Left colon (tissue), 2 donors: ENCODE measurements at regions not wholly inside any gene's neighbourhood (a gene's known extent, or its start where the extent isn't known, plus 50 kb on each side); places are given as distances from the start of the nearest gene placed in this dataset.
A peak's percentile ranks its signal among the peaks of the same experiment; 100 is the strongest.
"Not testable (repeated sequence)": the region's sequence is repeated elsewhere in the genome, so short reads cannot be mapped to it uniquely, and the experiment has no call there.

Experiments used
- ATAC-seq: fragments of 200-7000 bp; cut with Tn5 transposase; one replicate; pipeline ENCODE4 v1.9.1; 2020; ENCODE audit warnings: mild to moderate bottlenecking, moderate library complexity
- DNase-seq, 2 donors: peaks; one replicate each; pipeline ENCODE4 v3.0.0-alpha.2; 2020
- intact Hi-C, 2 donors: fragments of 100-400 bp; cut with DNase I in 1 of 2; cut with micrococcal nuclease in 1 of 2; formaldehyde crosslinking; loops; one replicate each; pipeline versions ENCODE4 v1.11.2 to v1.14.0; 2022; cut with DNase I, micrococcal nuclease
- donor health status: DM: no; HTN: no; CAD: no.
- donor health status: DM: yes; HTN: yes; CAD: no.

DNA sequence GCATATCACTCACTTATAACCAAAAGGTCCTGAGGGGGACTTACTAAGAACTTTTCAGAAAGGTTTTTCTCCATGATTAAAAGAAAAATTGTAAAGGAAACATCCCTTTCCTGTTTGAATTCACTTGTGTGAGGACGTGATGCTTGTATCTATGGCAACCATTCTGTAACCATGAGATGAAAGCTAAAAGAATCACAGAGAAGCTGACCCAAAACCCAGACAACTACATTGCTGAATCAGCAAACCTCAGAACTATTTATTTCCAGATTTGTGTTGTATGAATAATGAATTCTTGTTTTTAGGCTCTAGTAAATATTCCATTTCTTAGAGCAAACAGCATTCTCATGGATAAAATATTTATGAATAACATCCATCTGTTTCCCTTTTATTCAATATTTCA, 91.2 kb downstream of the RCHY1 start:
- no peak for ATAC-seq
- no peak for DNase-seq
- intact Hi-C loops = no loop called here

DNA sequence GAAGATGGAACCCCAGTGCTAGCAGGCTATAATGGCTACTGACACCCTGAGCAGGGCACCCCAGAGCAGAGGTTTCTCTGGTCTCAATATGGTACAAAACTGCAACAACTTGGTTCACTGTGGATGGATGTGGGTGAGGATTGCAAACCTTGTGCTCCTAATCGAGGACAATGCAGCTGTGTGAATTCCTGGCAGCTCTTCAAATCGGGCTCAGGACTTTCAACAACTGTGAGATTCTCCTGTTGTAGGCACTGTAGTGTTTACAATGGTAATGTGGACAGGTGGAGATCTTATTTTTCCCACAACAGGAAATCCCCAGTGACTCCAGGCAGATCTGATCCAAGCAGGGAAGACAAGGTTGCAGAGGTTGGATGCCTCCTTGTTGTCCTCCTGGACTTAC, 101.5 kb downstream of the RCHY1 start:
- ATAC-seq (no peak), DNase-seq (no peak)
- intact Hi-C loops = no loop called here

DNA sequence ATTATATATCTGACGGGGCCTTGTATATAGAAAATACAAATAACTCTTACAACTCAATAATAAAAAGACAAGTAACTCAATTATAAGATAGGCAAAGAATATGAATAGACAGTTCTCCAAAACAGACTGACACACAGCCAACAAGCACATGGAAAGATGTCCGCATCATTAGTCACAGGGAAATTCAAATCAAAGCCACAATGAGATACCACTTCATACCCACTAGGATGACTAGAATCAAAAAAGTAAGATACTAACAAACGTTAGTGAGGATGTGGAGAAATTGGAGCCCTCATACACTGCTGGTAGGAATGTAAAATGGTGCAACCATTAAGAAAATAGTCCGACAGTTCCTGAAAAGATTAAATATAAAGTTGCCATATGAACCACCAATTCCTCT, 115.7 kb downstream of the RCHY1 start:
- intact Hi-C loops = no loop called here
- ATAC-seq (no peak), DNase-seq (no peak)

DNA sequence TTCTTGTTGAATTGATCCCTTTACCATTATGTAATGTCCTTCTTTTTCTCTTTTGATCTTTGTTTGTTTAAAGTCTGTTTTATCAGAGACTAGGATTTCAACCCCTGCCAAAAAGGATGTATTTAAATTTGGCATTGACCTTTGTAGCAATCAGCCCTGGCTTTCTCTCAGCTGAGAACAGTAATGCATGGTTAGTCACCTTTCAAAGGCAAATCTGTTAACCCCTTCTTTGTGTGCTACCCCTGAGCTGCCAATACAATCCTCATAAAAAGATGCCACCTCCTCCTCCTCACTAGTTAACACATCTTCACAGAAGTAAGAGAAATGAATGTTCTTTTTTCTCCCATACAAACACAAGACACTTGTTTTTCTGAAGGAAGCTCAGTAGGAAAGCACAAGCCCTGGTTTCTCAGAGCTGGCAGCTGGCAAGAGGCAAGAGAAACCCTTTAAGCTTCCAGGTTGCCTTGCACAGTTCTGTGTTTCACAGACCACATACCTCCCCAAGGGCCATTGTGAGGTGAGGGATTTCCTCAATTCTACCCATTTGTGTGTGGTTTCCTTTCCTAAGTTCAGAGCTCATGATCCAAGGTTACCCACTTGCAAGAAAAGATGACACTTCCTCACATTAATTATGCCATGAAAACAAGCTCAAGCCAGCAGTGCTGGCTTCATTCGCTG, 122.6 kb downstream of the RCHY1 start:
- intact Hi-C loops = no loop called here
- no peak for ATAC-seq
- DNase-seq = no peak

DNA sequence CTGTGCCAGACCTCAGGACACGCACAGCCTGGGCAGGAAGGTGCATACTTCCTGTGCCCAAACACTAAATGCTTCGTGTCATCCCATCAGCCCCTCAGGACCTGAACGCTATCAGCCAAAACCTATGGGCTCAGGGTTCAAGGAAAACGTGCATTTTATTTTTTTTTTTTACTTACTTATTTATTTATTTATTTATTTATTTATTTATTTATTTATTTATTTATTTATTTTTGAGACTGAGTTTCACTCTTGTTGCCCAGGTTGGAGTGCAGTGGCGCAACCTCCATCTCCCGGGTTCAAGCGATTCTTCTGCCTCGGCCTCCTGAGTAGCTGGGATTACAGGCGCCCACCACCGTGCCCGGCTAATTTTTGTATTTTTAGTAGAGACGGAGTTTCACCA, 127.8 kb downstream of the RCHY1 start:
- DNase-seq, ATAC-seq, intact Hi-C loops: not testable (repeated sequence)

DNA sequence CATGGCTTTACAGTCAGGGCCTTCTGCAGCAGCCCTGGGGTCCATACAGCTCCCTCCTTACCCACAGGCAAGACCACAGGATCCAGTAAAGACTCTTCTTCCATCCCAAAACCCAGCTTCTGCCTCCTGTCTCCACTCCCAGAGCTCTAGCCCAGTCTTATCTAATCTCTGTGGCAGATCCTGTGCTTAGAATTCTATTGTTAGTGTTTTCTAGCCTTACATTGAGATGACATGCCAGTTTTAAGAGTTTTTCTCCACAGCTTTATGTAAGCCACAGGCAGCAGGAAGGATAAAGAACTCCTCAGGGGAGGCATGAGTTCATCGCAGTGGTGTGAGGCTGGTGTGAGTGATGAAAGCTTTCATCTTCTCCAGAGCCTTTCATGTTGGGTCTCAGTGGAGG, 129.1 kb downstream of the RCHY1 start:
- intact Hi-C loops = no loop called here
- ATAC-seq (no peak), DNase-seq (no peak)

DNA sequence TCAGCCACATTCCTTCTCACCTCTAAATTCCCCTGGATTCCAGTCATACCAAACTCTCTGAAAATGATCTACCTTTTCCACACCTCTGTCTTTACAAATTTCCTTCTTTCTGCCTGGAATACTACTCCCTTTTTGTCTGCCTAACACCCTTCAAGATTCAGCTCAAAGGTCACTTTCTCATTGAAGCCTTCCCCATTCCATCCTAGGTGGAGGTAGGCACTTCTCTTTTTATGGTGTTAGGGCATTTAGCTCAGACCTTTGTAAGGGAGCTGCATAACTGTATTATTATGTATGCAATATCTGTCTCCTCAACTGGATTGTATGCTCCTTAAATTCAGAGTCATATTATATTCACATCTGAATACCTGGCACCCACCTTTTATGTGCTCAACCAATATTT, 137.7 kb downstream of the RCHY1 start:
- ATAC-seq = peak; percentile 93
- intact Hi-C loops = no loop called here
- no peak for DNase-seq

DNA sequence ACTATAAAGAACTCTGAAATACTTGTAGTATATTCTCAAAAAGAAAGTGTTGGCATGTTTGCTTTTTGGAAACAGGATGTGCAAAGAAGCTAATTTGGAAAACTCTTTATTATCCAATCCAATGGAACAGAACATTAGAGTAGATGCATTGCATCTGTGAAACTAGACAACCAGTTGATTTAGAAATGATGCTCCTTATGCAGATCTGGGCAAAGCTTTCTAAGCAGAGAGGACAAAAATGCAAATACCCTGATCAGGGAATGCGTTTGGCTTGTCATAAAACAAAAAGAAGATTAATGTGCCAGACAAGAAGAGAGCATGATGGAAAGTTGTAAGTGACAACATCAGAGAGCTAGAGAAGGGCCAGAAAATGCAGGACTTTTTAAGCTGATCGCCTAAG, 142.3 kb downstream of the RCHY1 start:
- DNase-seq (no peak), ATAC-seq (no peak)
- intact Hi-C loops = no loop called here

DNA sequence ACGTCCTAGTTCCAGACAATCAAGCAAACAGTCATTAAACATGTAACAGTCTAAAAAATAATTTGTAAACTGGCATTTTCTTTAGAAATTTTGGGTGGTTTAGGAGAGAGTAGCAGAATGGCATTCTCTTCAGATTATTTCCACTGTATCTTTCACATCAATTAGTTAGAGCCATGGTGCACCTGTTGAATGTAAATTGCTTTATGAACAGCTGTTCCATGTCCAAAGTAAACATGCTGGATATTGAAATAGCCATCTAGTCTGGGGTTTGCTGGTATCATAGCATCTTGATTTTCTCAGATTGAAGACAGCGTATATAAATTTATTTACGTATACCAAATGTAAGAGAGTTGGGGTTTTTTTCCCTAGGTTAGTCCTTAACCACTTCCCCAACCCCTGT, 143.6 kb downstream of the RCHY1 start:
- DNase-seq = no peak
- intact Hi-C loops = no loop called here
- ATAC-seq = peak; percentile 45

DNA sequence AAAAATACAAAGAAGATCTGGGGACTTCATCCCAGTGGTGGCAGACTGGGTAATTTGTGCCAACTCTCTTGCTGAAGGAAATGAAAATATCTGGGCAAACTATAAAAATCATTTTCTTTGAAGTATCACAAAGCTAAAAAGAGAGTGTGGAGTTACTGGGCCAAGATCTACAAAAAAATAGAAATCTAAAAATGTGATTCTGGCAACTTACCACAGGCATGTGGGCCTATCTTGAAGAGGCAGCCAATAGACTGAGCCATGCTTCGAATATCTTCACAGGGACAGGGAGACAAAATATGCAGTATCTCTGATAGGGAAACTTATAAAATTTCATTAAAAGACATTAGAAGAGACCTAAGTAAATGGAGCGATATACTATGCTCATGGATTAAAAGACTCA, 168.8 kb downstream of the RCHY1 start:
- intact Hi-C loops = no loop called here
- DNase-seq (no peak), ATAC-seq (no peak)

DNA sequence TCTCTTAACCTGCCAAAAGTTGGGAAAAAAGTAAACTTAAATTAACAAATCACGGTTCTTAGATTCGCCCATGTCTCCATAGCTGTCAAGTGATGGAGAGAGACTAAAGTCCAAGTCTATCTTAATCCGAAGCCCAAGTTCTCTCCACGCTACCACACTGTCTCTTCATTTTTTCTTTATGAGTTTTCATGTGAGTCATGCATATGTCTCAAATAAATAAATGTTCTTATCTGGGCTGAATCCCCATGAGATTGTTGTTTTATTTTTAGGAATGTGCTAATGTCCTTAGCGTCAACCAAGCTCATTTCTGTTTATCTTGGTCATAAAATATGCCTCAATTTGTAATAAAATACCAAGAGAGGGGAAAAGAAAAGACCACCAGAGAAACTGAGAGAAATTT, 169.3 kb downstream of the RCHY1 start:
- intact Hi-C loops = no loop called here
- no peak for DNase-seq
- no peak for ATAC-seq

DNA sequence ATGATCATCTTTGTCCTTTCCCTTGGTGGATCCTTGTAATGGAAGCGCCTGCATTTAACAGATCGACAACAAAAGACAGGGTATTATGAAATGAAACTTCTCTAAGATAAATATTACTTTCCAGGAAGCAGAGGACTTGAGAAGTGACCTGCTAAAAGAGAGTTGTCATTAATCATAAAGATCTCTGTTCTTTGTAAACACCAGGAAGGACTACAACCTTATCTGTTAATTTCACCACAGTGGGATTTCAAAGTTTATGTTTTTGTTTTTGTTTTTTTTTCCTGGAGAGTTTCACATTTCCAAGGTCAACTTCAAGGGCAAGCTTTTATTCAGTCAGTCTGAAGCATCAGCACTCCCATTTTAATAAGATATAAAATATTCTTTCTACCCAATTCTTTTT, 170.9 kb downstream of the RCHY1 start:
- ATAC-seq = no peak
- intact Hi-C loops = no loop called here

DNA sequence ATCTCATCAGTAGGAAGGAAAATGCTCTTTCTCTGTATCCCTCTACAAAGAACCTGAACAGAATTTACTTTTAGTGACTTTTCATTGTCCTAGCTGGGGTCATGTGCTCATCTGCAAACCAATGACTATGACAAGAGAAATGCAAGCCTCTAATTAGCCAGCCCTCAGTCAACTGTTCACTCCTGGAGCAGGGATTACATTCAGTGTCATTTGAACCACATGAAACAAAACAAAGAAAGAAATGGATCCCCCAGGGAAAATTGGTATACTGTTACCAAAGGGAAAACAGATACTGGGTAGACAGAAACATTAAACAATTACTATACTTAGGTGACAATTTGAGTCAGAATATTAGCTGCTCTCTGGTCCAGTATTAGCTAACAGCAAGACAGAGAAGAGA, 173.6 kb downstream of the RCHY1 start:
- intact Hi-C loops = no loop called here
- DNase-seq (no peak), ATAC-seq (no peak)

More for the DNA sequence above, 170.9 kb downstream of the RCHY1 start:
- DNase-seq = no peak

DNA sequence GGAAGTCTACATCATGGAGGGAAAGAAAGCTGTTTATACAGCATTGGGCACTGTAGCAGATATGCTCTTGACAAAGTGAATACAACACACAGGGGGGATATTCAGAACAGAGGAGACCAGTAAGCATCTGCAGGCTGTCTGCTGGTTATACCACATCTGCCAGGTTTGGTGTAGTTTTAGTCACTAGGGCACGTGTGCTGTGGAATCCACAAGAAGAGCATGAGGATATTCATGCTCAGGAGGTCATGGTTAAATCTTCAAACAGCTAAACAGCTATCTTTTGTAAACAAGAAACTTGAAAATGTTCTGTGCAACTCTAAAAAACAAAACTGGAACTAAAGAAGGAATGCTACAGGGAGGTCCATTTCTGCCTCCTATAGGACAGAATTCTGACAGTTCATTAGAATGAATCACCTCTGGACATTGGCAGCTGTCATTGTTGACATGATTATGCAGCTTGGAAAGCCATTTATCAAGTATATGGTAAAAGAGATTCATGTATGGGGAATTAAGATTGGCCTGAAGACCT, 175.8 kb downstream of the RCHY1 start:
- DNase-seq (no peak), ATAC-seq (no peak)
- intact Hi-C loops = no loop called here

DNA sequence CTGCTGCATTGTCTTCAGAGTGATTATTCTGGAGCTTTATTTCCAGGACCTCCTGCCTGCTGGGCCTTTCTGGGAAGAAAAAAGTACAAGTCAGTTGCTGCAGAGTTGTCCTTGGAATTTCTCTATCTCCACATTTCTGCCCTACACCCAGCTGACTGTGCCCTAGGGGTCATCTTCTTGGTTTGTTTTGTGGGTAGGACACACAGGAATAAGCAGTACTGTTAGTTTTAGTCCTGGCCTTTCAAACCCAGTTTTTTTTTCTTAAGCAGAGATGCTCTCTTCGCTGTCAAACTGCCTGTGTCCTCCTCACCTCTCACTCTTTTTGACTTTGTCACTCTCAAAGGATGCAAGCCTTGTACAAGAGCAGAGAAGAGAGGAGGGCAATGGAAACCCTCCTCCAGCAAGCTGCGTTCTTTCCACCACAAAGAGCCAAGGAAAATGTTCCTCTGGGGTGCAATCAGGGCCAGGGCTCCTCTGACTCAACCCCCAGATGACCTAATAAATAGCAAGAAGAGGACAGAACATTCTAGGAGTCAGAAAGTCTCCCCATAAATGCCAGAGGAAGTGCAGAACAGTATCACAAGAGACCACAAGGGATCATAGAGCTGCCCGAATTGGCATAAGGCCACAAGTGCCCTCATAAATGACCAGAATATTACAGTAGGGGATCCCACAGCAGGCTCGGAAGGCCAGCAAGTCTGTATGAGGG, 186.2 kb downstream of the RCHY1 start:
- no peak for ATAC-seq
- DNase-seq = no peak
- intact Hi-C loops = no loop called here

DNA sequence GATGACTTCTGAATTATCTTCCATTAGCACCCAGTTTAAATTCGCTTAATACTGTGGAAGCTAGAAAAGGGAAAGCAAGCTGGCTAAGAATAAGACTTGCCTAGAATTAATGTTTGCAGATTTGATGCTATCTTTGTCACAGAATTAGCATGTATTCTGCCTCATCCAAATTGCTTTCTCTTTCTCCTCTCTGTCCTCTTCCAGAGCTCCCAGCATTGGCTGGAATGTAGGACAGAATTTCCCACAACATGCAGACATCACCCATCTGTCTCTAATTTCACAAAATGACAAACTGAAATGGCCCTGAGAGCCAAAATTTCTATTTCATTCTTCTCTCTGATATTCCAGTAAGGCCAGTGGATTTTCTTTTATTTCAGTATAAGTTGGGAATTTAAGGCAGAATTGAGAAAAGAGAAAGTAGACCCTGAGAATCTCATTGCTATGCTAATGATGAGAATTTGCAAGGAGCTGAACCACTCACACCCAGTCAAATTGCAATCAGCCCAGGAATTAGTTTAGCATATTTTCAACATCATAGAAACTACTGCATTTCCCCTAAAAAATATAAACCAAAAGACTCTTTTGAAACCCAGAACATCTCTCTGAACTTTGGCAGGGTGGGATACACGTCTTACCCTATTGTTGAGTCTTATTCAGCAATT, 188.8 kb downstream of the RCHY1 start:
- intact Hi-C loops = no loop called here
- ATAC-seq = no peak

DNA sequence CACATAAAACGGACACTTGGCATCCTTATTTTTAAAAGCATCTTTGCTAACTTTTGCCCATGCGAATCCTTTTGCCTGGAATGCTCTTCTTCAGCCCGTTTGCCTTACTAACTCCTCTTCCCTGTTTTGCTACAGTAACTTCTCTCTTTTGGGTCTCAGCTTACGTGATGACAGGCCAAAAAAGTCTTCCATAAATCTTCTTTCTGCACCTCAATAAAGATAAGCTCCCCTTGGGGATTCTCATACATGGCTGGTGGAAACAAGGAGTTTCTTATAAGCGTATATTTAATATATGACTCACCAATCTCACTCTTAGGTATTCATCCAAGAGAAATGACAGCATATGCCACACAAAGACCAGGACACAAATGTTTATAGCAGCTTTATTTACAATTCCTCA, 192.7 kb downstream of the RCHY1 start:
- DNase-seq (no peak), ATAC-seq (no peak)
- intact Hi-C loops = no loop called here

More for the DNA sequence above, 188.8 kb downstream of the RCHY1 start:
- DNase-seq = no peak

DNA sequence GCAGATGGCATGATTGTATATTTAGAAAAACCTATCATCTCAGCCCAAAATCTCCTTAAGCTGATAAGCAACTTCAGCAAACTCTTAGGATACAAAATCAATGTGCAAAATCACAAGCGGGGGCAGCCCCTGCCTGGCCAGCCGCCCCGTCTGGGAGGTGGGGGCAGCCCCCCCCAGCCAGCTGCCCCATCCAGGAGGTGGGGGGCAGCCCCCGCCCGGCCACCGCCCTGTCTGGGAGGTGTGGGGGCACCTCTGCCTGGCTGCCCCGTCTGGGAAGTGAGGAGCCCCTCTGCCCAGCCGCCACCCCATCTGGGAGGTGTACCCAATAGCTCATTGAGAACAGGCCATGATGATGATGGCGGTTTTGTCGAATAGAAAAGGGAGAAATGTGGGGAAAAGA, 196.6 kb downstream of the RCHY1 start:
- ATAC-seq, intact Hi-C loops: not testable (repeated sequence)

DNA sequence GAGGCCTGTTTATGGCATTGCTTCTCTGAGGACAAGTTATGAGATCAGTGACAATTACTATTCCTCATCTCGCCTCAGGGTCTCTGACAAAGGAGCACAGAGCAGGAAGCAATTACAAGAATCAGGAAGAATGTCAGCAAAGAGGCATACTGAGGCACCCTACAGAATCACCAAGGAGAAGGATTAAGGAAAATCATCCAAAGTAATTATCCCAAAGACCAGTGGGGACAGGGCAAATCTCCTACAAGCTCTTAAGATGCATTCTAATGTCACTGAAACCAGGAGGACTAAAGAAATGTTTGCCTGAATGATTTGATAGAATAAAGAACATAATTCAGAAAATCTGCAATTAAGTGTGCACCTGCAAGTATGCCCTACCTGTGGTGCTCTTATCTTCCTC, 206.2 kb downstream of the RCHY1 start:
- intact Hi-C loops = no loop called here
- no peak for DNase-seq

More for the DNA sequence above, 196.6 kb downstream of the RCHY1 start:
- not testable (repeated sequence) for DNase-seq

DNA sequence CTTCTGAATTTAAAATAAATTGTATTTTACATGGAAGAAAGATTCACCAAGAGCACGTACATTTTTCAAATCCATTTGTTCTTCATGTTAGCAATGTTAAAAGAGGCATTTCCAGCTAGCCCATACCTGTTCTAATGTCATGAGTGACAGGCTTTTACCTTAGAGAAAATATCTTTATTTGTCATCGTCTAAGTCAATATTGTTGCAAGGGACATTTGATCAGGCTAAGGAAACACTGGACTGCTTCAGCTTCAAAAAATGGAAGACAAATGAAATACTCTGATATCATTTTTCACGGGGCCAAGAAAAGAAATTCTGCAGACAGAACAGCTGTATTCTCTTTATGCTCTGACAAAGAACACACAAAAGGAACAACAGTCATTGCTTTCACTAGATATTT, 207.7 kb downstream of the RCHY1 start:
- DNase-seq = no peak

More for the DNA sequence above, 206.2 kb downstream of the RCHY1 start:
- ATAC-seq = no peak

More for the DNA sequence above, 207.7 kb downstream of the RCHY1 start:
- intact Hi-C loops = no loop called here
- no peak for ATAC-seq
